Panc1 (cell line): ENCODE measurements at regions not wholly inside any gene's neighbourhood (a gene's known extent, or its start where the extent isn't known, plus 50 kb on each side); places are given as distances from the start of the nearest gene placed in this dataset.

Experiments
- ATAC-seq: fragments of 200-7000 bp; cut with Tn5 transposase; 2 replicates; pipeline ENCODE4 v1.9.1; 2020; ENCODE audit warnings: mild to moderate bottlenecking, moderate library complexity
- BruUV-seq: library from RNA; stranded (reverse); fragments of 400-500 nt; replicated peaks from 2 replicates; lab custom pipeline; 2021; lab: Mats Ljungman, UMichigan
- CTCF ChIA-PET: fragments of 300-600 bp; sonication (Branson Sonifier 250); formaldehyde crosslinking; loops from one replicate; lab custom pipeline; 2022; ENCODE audit warnings: antibody characterized with exemption; lab: Charles Lee
- POLR2A ChIA-PET: fragments of 300-600 bp; sonication (Branson Sonifier 250); formaldehyde crosslinking; loops from one replicate; lab custom pipeline; 2022; ENCODE audit warnings: antibody characterized with exemption; lab: Charles Lee
- DNase-seq: peaks from one replicate; pipeline ENCODE4 v3.0.0-alpha.2; 2010; ENCODE audit warnings: low read depth, low spot score
- H3K27ac ChIP-seq: 2 replicates; pipeline ENCODE4 v1.5.1; 2011; ENCODE audit warnings: mild to moderate bottlenecking, low read length, inconsistent platforms
- H3K27me3 ChIP-seq: fragments of 200-500 bp; sonication (Bioruptor generic); 2 replicates; pipeline ENCODE4 v1.6.0; 2014; ENCODE audit warnings: low read length, inconsistent platforms; ENCODE audit not compliant: control insufficient read depth, insufficient read depth
- H3K36me3 ChIP-seq: fragments of 200-500 bp; sonication (Bioruptor generic); 2 replicates; pipeline ENCODE4 v1.5.1; 2014; ENCODE audit warnings: inconsistent platforms, mild to moderate bottlenecking, low read length, moderate library complexity; ENCODE audit not compliant: control insufficient read depth, insufficient read depth
- H3K4me1 ChIP-seq: 2 replicates; pipeline ENCODE4 v1.5.1; 2011; ENCODE audit warnings: inconsistent platforms, mild to moderate bottlenecking, low read length, moderate library complexity; ENCODE audit not compliant: control insufficient read depth, insufficient read depth
- H3K4me3 ChIP-seq, 2 experiments: 2 replicates each; pipeline ENCODE4 v1.5.1; 2011 to 2012; ENCODE audit warnings: low read depth in 2 of 2, low read length in 2 of 2, mild to moderate bottlenecking in 2 of 2, inconsistent platforms in 1 of 2, moderate library complexity in 1 of 2
- H3K9me3 ChIP-seq: fragments of 200-500 bp; sonication (Bioruptor generic); 2 replicates; pipeline ENCODE4 v1.5.1; 2014; ENCODE audit warnings: low read depth, mild to moderate bottlenecking, inconsistent platforms, low read length, moderate library complexity; ENCODE audit not compliant: control insufficient read depth, insufficient read depth
- CTCF ChIP-seq: fragments of 450-650 bp; IDR thresholded peaks from 2 replicates; pipeline ENCODE4 v1.5.1; 2017; ENCODE audit warnings: mild to moderate bottlenecking
- POLR2AphosphoS5 ChIP-seq: IDR thresholded peaks from 2 replicates; pipeline ENCODE4 v1.6.1; 2012; ENCODE audit warnings: mild to moderate bottlenecking, low read depth, low read length, moderate library complexity
- REST ChIP-seq, 2 experiments: IDR thresholded peaks; 2 replicates each; pipeline ENCODE4 v1.6.1; 2011 to 2012; ENCODE audit warnings: low read depth in 2 of 2, control low read depth in 1 of 2, low read length in 1 of 2, mild to moderate bottlenecking in 1 of 2, moderate library complexity in 1 of 2; ENCODE audit not compliant: insufficient read depth in 1 of 2
- SIN3A ChIP-seq: IDR thresholded peaks from 2 replicates; pipeline ENCODE4 v1.6.1; 2012; ENCODE audit warnings: low read depth, mild to moderate bottlenecking, low read length, moderate library complexity, borderline replicate concordance; ENCODE audit not compliant: insufficient read depth
- TCF7L2 ChIP-seq: IDR thresholded peaks from 2 replicates; pipeline ENCODE4 v1.6.1; 2011; ENCODE audit warnings: mild to moderate bottlenecking, low read depth, low read length, inconsistent platforms
- in situ Hi-C: cut with HindIII; loops from 2 replicates; pipeline ENCODE4 v1.10.0; 2016; ENCODE audit warnings: low sequenced_read_pairs, low pct_unique_long_range_greater_than_20kb
- intact Hi-C: fragments of 100-400 bp; cut with micrococcal nuclease; formaldehyde crosslinking; loops from one replicate; pipeline ENCODE4 v1.10.0; 2022; ENCODE audit not compliant: unreplicated experiment

GRCh38 chr2:47655563-47655880 lies 84.7 kb upstream of the KCNK12 start:
- TF ChIP-seq CTCF: no peak
- TF ChIP-seq POLR2AphosphoS5: no peak
- TF ChIP-seq TCF7L2: no peak
- TF ChIP-seq SIN3A: no peak
- no peak for TF ChIP-seq REST (IDR thresholded peaks at IDR 0.05; ENCODE audit: insufficient read depth in 1 of 2, low read depth in 2 of 2, low read length in 1 of 2)
- Histone ChIP-seq H3K9me3 (no peaks in the 10 kb centered on the region), H3K27me3 (no peaks in the 10 kb centered on the region; the same call in 1 of the 2 replicates), H3K27ac (no peak overlapping the region), H3K4me3 (no peak overlapping the region), H3K36me3 (no peaks in the 10 kb centered on the region), H3K4me1 (peaks cover 7% of the 10 kb centered on the region)
- ATAC-seq (no peak), DNase-seq (no peak)
- POLR2A ChIA-PET: no interaction called here
- in situ Hi-C loops (no loop called here), intact Hi-C loops (no loop called here)
- CTCF ChIA-PET: no interaction called here
- BruUV-seq: no TSS peak

GRCh38 chr2:47654790-47655562 lies 84.2 kb upstream of the KCNK12 start:
- no peaks in the 10 kb centered on the region; the same call in 1 of the 2 replicates for H3K27me3 ChIP-seq
- BruUV-seq: no TSS peak
- ChIA-PET CTCF (interaction anchor here (0.7 to 1.1 kb wide), 3 partner anchors 16 to 320 kb away, joined by 4 to 11 read pairs (median 5); no protein-coding TSS in a partner anchor), POLR2A (interaction anchor here (0.6 kb wide), 1 partner anchor 159 kb away, joined by 3 read pairs; no protein-coding TSS in a partner anchor)
- no peak overlapping the region for H3K27ac ChIP-seq
- no peaks in the 10 kb centered on the region for H3K9me3 ChIP-seq
- no peak for ATAC-seq
- no peak for DNase-seq
- TF ChIP-seq POLR2AphosphoS5 (no peak), CTCF (no peak), TCF7L2 (no peak), REST (IDR thresholded peaks at IDR 0.05; ENCODE audit: insufficient read depth in 1 of 2, low read depth in 2 of 2, low read length in 1 of 2) (no peak), SIN3A (no peak)
- intact Hi-C loops (no loop called here), in situ Hi-C loops (no loop called here)
- H3K4me1 ChIP-seq: peaks cover 7% of the 10 kb centered on the region
- no peaks in the 10 kb centered on the region for H3K36me3 ChIP-seq
- no peak overlapping the region for H3K4me3 ChIP-seq
